Heart right ventricle (tissue), 16 donors: ENCODE measurements at regions not wholly inside any gene's neighbourhood (a gene's known extent, or its start where the extent isn't known, plus 50 kb on each side); places are given as distances from the start of the nearest gene placed in this dataset.
A peak's percentile ranks its signal among the peaks of the same experiment; 100 is the strongest.
"Not testable (repeated sequence)": the region's sequence is repeated elsewhere in the genome, so short reads cannot be mapped to it uniquely, and the experiment has no call there.

ENCODE experiments used
- ATAC-seq, 8 donors: fragments of 200-7000 bp; cut with Tn5 transposase; one replicate each; pipeline ENCODE4 v1.9.1; 2020; ENCODE audit warnings: mild to moderate bottlenecking in 8 of 8, moderate library complexity in 8 of 8, moderate number of reproducible peaks in 1 of 8
- DNase-seq, 2 donors: peaks; one replicate each; pipeline ENCODE4 v3.0.0-alpha.2; 2020
- H3K27ac ChIP-seq, 10 donors: fragments of 200-600 bp; sonication (generic) in 2 of 10; one replicate each; pipeline versions ENCODE4 v1.5.0 to v1.8.0; 2020 to 2022; ENCODE audit warnings: mild to moderate bottlenecking in 3 of 10
- H3K27me3 ChIP-seq, 7 donors: fragments of 200-600 bp; one replicate each; pipeline ENCODE4 v1.8.0; 2021 to 2022; ENCODE audit warnings: mild to moderate bottlenecking in 2 of 7
- H3K36me3 ChIP-seq, 9 donors: fragments of 200-600 bp; sonication (generic) in 1 of 9; one replicate each; pipeline versions ENCODE4 v1.5.0 to v1.8.0; 2020 to 2022; ENCODE audit warnings: mild to moderate bottlenecking in 2 of 9
- H3K4me1 ChIP-seq, 9 donors: fragments of 200-600 bp; sonication (generic) in 1 of 9; one replicate each; pipeline versions ENCODE4 v1.5.0 to v1.8.0; 2020 to 2022; ENCODE audit warnings: mild to moderate bottlenecking in 4 of 9
- H3K4me3 ChIP-seq, 10 donors: fragments of 200-600 bp; sonication (generic) in 2 of 10; one replicate each; pipeline versions ENCODE4 v1.5.0 to v1.8.0; 2020 to 2022; ENCODE audit warnings: mild to moderate bottlenecking in 7 of 10, moderate library complexity in 2 of 10
- H3K9me3 ChIP-seq, 11 donors: fragments of 200-600 bp in 10 of 11; sonication (generic) in 2 of 11; one replicate each; pipeline versions ENCODE4 v1.5.0 to v1.8.0; 2013 to 2022; ENCODE audit warnings: mild to moderate bottlenecking in 2 of 11, control low read depth in 1 of 11, moderate library complexity in 1 of 11
- WGBS, 2 donors: extraction: QIAGEN DNeasy Blood & Tissue Kit; methylation state at CpG; one replicate each; pipeline ENCODE4 v1.1.7; 2013; ENCODE audit warnings: inconsistent platforms in 1 of 2; 5-methylcytosine and 5-hydroxymethylcytosine counted together
- intact Hi-C, 10 donors: fragments of 100-400 bp; cut with DNase I; formaldehyde crosslinking; loops; one replicate each; pipeline versions ENCODE4 v1.11.1 to v1.14.2; 2022
- TF ChIP-seq, protein P1 (sequence below), 9 donors: fragments of 200-600 bp; sonication (generic) in 2 of 9; IDR thresholded peaks; one replicate each; pipeline versions ENCODE4 v1.5.0 to v1.8.0; 2021 to 2022; ENCODE audit warnings: antibody characterized with exemption in 9 of 9, mild to moderate bottlenecking in 5 of 9, moderate library complexity in 1 of 9
- donor health status: Arrhythmogenic right ventricular cardiomyopathy.
- donor health status: ischemic (EF 13 %, LVEDD 7.1; RV severe dilation, severe dysfunction).
- donor health status: healthy with polysubstance abuse.
- donor health status: DM: no; HTN: yes; CAD: no.
- donor health status: DM: no; HTN: no; CAD: no.
- donor health status: ischemic (EF 25% LVEDD 6.9; RV normal size, moderate dysfunction).
- donor health status: ischemic (EF 25% LVEDD 5.7; RV mildly dilated, moderate dysfunction).
- donor health status: healthy.
- donor health status: DM: yes; HTN: yes; CAD: no.
- donor health status: Ischemic cardiomyopathy.
- donor health status: ischemic (EF 35%, LVEDD 5.7; RV mildly dilated, moderate dysfunction).
- donor health status: nonischemic (EF 11% LVEDD 7.7; RV severe dilation, severe dysfunction).
- donor health status: DM: yes; HTN: yes; CAD: no.
- donor health status: PGD.
- donor health status: ischemic (EF 29% LVEDD 5.4; RV normal size, mild dysfunction).
- donor health status: nonischemic (EF 23%, LVEDD 6.1; RV moderate dilation, normal function).

- Histone ChIP-seq H3K36me3 (no peaks in the 10 kb centered on the region), H3K4me1 (peaks cover 0 to 15% (median 8%) of the 10 kb centered on the region in 9 donors), H3K27ac (peak overlapping the region in 1 of 10 donors; percentile 48), H3K4me3 (no peak overlapping the region), H3K9me3 (no peaks in the 10 kb centered on the region), H3K27me3 (no peaks in the 10 kb centered on the region)
- peak; percentile 50 to 83 (median 64) for ATAC-seq
- DNase-seq = peak; percentile 30 to 61
- WGBS, 2 donors = 31 to 35% methylated on average over 9 of the region's 9 CpGs
- intact Hi-C loops = no loop called here
- TF ChIP-seq, protein P1, sequence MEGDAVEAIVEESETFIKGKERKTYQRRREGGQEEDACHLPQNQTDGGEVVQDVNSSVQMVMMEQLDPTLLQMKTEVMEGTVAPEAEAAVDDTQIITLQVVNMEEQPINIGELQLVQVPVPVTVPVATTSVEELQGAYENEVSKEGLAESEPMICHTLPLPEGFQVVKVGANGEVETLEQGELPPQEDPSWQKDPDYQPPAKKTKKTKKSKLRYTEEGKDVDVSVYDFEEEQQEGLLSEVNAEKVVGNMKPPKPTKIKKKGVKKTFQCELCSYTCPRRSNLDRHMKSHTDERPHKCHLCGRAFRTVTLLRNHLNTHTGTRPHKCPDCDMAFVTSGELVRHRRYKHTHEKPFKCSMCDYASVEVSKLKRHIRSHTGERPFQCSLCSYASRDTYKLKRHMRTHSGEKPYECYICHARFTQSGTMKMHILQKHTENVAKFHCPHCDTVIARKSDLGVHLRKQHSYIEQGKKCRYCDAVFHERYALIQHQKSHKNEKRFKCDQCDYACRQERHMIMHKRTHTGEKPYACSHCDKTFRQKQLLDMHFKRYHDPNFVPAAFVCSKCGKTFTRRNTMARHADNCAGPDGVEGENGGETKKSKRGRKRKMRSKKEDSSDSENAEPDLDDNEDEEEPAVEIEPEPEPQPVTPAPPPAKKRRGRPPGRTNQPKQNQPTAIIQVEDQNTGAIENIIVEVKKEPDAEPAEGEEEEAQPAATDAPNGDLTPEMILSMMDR (IDR thresholded peaks at IDR 0.05) = no peak
Measured at GRCh38 chr3:125683067-125683829, 88.0 kb upstream of the OSBPL11 start.

- H3K9me3 ChIP-seq = no peaks in the 10 kb centered on the region
- intact Hi-C loops = no loop called here
- peaks cover 0 to 15% (median 8%) of the 10 kb centered on the region in 9 donors for H3K4me1 ChIP-seq
- H3K27ac ChIP-seq = no peak overlapping the region
- WGBS, 2 donors = 46 to 47% methylated on average over 11 of the region's 11 CpGs
- peak in 2 of 8 donors; percentile 43 to 44 for ATAC-seq
- H3K27me3 ChIP-seq = no peaks in the 10 kb centered on the region
- H3K36me3 ChIP-seq = no peaks in the 10 kb centered on the region
- TF ChIP-seq, protein P1 (IDR thresholded peaks at IDR 0.05) = peak in 6 of 9 donors; percentile 27 to 42 (median 34)
- DNase-seq = no peak
- no peak overlapping the region for H3K4me3 ChIP-seq
Measured at GRCh38 chr3:125684199-125684598, 88.9 kb upstream of the OSBPL11 start.

- H3K27ac ChIP-seq, intact Hi-C loops, H3K4me3 ChIP-seq, H3K9me3 ChIP-seq, DNase-seq, H3K27me3 ChIP-seq, ATAC-seq, H3K36me3 ChIP-seq: not testable (repeated sequence)
- 77 to 96% methylated on average over 2 of the region's 2 CpGs for WGBS, 2 donors
- peaks cover 0 to 15% (median 8%) of the 10 kb centered on the region in 9 donors for H3K4me1 ChIP-seq
Measured at GRCh38 chr3:125685741-125686140, 90.4 kb upstream of the OSBPL11 start.

- H3K27me3 ChIP-seq = no peaks in the 10 kb centered on the region
- H3K4me3 ChIP-seq = no peak overlapping the region
- ATAC-seq = no peak
- TF ChIP-seq, protein P1 (IDR thresholded peaks at IDR 0.05) = no peak
- no peak for DNase-seq
- no peak overlapping the region for H3K27ac ChIP-seq
- H3K36me3 ChIP-seq = no peaks in the 10 kb centered on the region
- H3K9me3 ChIP-seq = no peaks in the 10 kb centered on the region
- WGBS, 2 donors = 91 to 92% methylated on average over 13 of the region's 13 CpGs
- intact Hi-C loops = no loop called here
- no peaks in the 10 kb centered on the region for H3K4me1 ChIP-seq
Measured at GRCh38 chr3:125692361-125692760, 97.1 kb upstream of the OSBPL11 start.

- intact Hi-C loops = no loop called here
- TF ChIP-seq, protein P1 (IDR thresholded peaks at IDR 0.05) = no peak
- ATAC-seq (no peak), DNase-seq (no peak)
- 93 to 94% methylated on average over 10 of the region's 10 CpGs for WGBS, 2 donors
- Histone ChIP-seq H3K27me3 (no peaks in the 10 kb centered on the region), H3K4me1 (no peaks in the 10 kb centered on the region), H3K4me3 (no peak overlapping the region), H3K36me3 (no peaks in the 10 kb centered on the region), H3K9me3 (no peaks in the 10 kb centered on the region), H3K27ac (no peak overlapping the region)
Measured at GRCh38 chr3:125693887-125694286, 98.6 kb upstream of the OSBPL11 start.
